GM12878 (cell line): ENCODE measurements at regions not wholly inside any gene's neighbourhood (a gene's known extent, or its start where the extent isn't known, plus 50 kb on each side); places are given as distances from the start of the nearest gene placed in this dataset.

Experiments
- ATAC-seq: fragments of 200-7000 bp; cut with Tn5 transposase; 3 replicates; pipeline ENCODE4 v1.9.1; 2020; ENCODE audit warnings: mild to moderate bottlenecking, moderate library complexity
- BruUV-seq: library from RNA; stranded (reverse); fragments of 400-500 nt; replicated peaks from 2 replicates; lab custom pipeline; 2021; lab: Mats Ljungman, UMichigan
- CTCF ChIA-PET: fragments of 300-600 bp; sonication (Branson Sonifier 250); formaldehyde crosslinking; extraction: SDS; loops from one replicate; lab custom pipeline; 2021; ENCODE audit warnings: inconsistent platforms; lab: Yijun Ruan, JAX
- POLR2A ChIA-PET: fragments of 350-600 bp; formaldehyde crosslinking; extraction: SDS; loops from one replicate; lab custom pipeline; 2021; ENCODE audit warnings: inconsistent platforms; lab: Charles Lee
- RAD21 ChIA-PET: fragments of 300-600 bp; sonication (Branson Sonifier 250); formaldehyde crosslinking; loops from one replicate; lab custom pipeline; 2023; ENCODE audit warnings: antibody characterized with exemption; ENCODE audit not compliant: unreplicated experiment; lab: Charles Lee
- SMC1A ChIA-PET: fragments of 300-600 bp; sonication (Branson Sonifier 250); formaldehyde crosslinking; loops from one replicate; lab custom pipeline; 2023; ENCODE audit not compliant: unreplicated experiment, uncharacterized antibody; lab: Charles Lee
- DNase-seq: peaks from one replicate; pipeline ENCODE4 v3.0.0-alpha.2; 2011; ENCODE audit warnings: low read depth, low spot score
- FAIRE-seq: peaks from 3 replicates; lab custom pipeline; 2011; peaks lifted over from hg19 to GRCh38; lab: Jason Lieb, UNC
- H2AFZ ChIP-seq: 2 replicates; pipeline ENCODE4 v1.6.0; 2011; ENCODE audit warnings: low read depth, low read length, control low read depth; ENCODE audit not compliant: control insufficient read depth
- H3K27ac ChIP-seq: 2 replicates; pipeline ENCODE4 v1.5.1; 2011; ENCODE audit warnings: control low read depth; ENCODE audit not compliant: control insufficient read depth, insufficient read depth
- H3K27me3 ChIP-seq, 2 experiments: replicated peaks in 1 of 2; 2 replicates each; pipeline versions ENCODE4 v1.6.0 to v1.6.1; 2011; ENCODE audit warnings: low read length in 1 of 2; ENCODE audit not compliant: control insufficient read depth in 2 of 2, insufficient read depth in 2 of 2
- H3K36me3 ChIP-seq, 2 experiments: 2 replicates each; pipeline ENCODE4 v1.5.1; 2011; ENCODE audit warnings: low read length in 1 of 2; ENCODE audit not compliant: control insufficient read depth in 2 of 2, insufficient read depth in 2 of 2
- H3K4me1 ChIP-seq: 2 replicates; pipeline ENCODE4 v1.6.1; 2011; ENCODE audit warnings: mild to moderate bottlenecking, low read length, moderate library complexity, mixed read lengths; ENCODE audit not compliant: control insufficient read depth, insufficient read depth
- H3K4me2 ChIP-seq: 2 replicates; pipeline ENCODE4 v1.6.0; 2011; ENCODE audit warnings: control low read depth; ENCODE audit not compliant: control insufficient read depth, insufficient read depth
- H3K4me3 ChIP-seq: fragments of 200-600 bp; sonication (generic); 2 replicates; pipeline ENCODE4 v1.5.1; 2016
- H3K79me2 ChIP-seq: 2 replicates; pipeline ENCODE4 v1.6.0; 2011; ENCODE audit warnings: low read length; ENCODE audit not compliant: control insufficient read depth, insufficient read depth
- H3K9ac ChIP-seq: 2 replicates; pipeline ENCODE4 v1.8.0; 2011; ENCODE audit warnings: low read length, control low read depth, mixed read lengths; ENCODE audit not compliant: control insufficient read depth, insufficient read depth
- H3K9me3 ChIP-seq: replicated peaks from 3 replicates; pipeline ENCODE4 v1.5.1; 2011; ENCODE audit warnings: mild to moderate bottlenecking, low read length; ENCODE audit not compliant: control insufficient read depth, insufficient read depth
- H4K20me1 ChIP-seq: 2 replicates; pipeline ENCODE4 v1.6.0; 2011; ENCODE audit not compliant: control insufficient read depth, insufficient read depth
- BMI1 ChIP-seq: fragments of 450-650 bp; IDR thresholded peaks from 2 replicates; pipeline ENCODE4 v1.6.1; 2016; ENCODE audit warnings: mild to moderate bottlenecking, moderate library complexity, borderline replicate concordance
- CBX5 ChIP-seq: sonication (generic); IDR thresholded peaks from 2 replicates; pipeline ENCODE4 v1.6.1; 2016; ENCODE audit warnings: low read depth, moderate library complexity, mild to moderate bottlenecking, inconsistent platforms
- CHD1 ChIP-seq: IDR thresholded peaks from 2 replicates; pipeline ENCODE4 v1.6.1; 2012; ENCODE audit warnings: low read depth, low read length, improper control_type of control experiment
- DPF2 ChIP-seq: fragments of 450-650 bp; IDR thresholded peaks from 2 replicates; pipeline ENCODE4 v1.6.1; 2017; ENCODE audit warnings: mild to moderate bottlenecking
- E2F8 ChIP-seq: fragments of 450-650 bp; IDR thresholded peaks from 2 replicates; pipeline ENCODE4 v1.6.1; 2018; ENCODE audit warnings: mild to moderate bottlenecking, low read depth, moderate library complexity; ENCODE audit not compliant: partially characterized antibody
- MTA3 ChIP-seq: IDR thresholded peaks from 2 replicates; pipeline ENCODE4 v1.6.1; 2012; ENCODE audit warnings: low read length, inconsistent platforms, borderline replicate concordance
- PAX5 ChIP-seq: IDR thresholded peaks from 2 replicates; pipeline ENCODE4 v1.6.1; 2011; ENCODE audit warnings: low read depth, low read length, borderline replicate concordance
- PBX3 ChIP-seq: IDR thresholded peaks from 2 replicates; pipeline ENCODE4 v1.6.1; 2011; ENCODE audit warnings: mild to moderate bottlenecking, low read depth, low read length, moderate library complexity; ENCODE audit not compliant: insufficient replicate concordance
- PKNOX1 ChIP-seq: fragments of 450-650 bp; IDR thresholded peaks from 2 replicates; pipeline ENCODE4 v1.6.1; 2016; ENCODE audit warnings: mild to moderate bottlenecking
- RBBP5 ChIP-seq: fragments of 200-600 bp; sonication (generic); conservative IDR thresholded peaks from 2 replicates; pipeline ENCODE4 v1.6.1; 2016
- RFX5 ChIP-seq: IDR thresholded peaks from 2 replicates; pipeline ENCODE4 v1.6.1; 2011; ENCODE audit warnings: low read depth, low read length, improper control_type of control experiment
- SMARCA5 ChIP-seq: fragments of 450-650 bp; IDR thresholded peaks from 2 replicates; pipeline ENCODE4 v1.6.1; 2017; ENCODE audit warnings: mild to moderate bottlenecking
- SPI1 ChIP-seq: IDR thresholded peaks from 2 replicates; pipeline ENCODE4 v1.6.1; 2011; ENCODE audit warnings: low read depth, mild to moderate bottlenecking, low read length, moderate library complexity, borderline replicate concordance; ENCODE audit not compliant: insufficient read depth
- YBX1 ChIP-seq: fragments of 450-650 bp; IDR thresholded peaks from 2 replicates; pipeline ENCODE4 v1.6.1; 2016; ENCODE audit warnings: antibody characterized with exemption
- YY1 ChIP-seq: IDR thresholded peaks from 2 replicates; pipeline ENCODE4 v1.6.1; 2011; ENCODE audit warnings: low read depth, mild to moderate bottlenecking, low read length
- ZBTB11 ChIP-seq: fragments of 450-650 bp; formaldehyde crosslinking; IDR thresholded peaks from 2 replicates; pipeline ENCODE4 v1.5.0; 2022; ENCODE audit warnings: mild to moderate bottlenecking, missing genetic modification characterization
- ZNF217 ChIP-seq: fragments of 450-650 bp; IDR thresholded peaks from 2 replicates; pipeline ENCODE4 v1.6.1; 2017; ENCODE audit warnings: antibody characterized with exemption, mild to moderate bottlenecking
- WGBS: methylation state at CpG from one replicate; pipeline ENCODE4 v1.1.6; 2016; ENCODE audit warnings: low lambda C conversion rate; ENCODE audit not compliant: insufficient replicate concordance, insufficient coverage; ENCODE audit errors: missing lambda C conversion rate; 5-methylcytosine and 5-hydroxymethylcytosine counted together
- in situ Hi-C: fragments of 300-500 bp; cut with MboI; formaldehyde crosslinking; loops from 9 replicates; pipeline ENCODE4 v1.14.3; 2018; ENCODE audit warnings: mixed read lengths
- intact Hi-C: fragments of 100-400 bp; cut with micrococcal nuclease; formaldehyde crosslinking; loops from one replicate; pipeline ENCODE4 v1.14.2; 2022; ENCODE audit not compliant: unreplicated experiment

GRCh38 chr12:19647806-19648556 is 208.7 kb downstream of the AEBP2 start:
- RAD21 ChIA-PET = no interaction called here
- FAIRE-seq (no peak), ATAC-seq (peak; percentile 40; the same call in 2 of the 3 replicates), DNase-seq (no peak)
- in situ Hi-C loops (no loop called here), intact Hi-C loops (no loop called here)
- no peaks in the 10 kb centered on the region for H3K36me3 ChIP-seq
- H3K4me2 ChIP-seq = no peak overlapping the region
- no TSS peak for BruUV-seq
- H3K4me3 ChIP-seq = no peak overlapping the region
- WGBS = 25% methylated on average over 8 of the region's 8 CpGs
- H3K9me3 ChIP-seq = peaks cover 3% of the 10 kb centered on the region; the same call in 2 of the 3 replicates
- CTCF ChIA-PET = no interaction called here
- no peaks in the 10 kb centered on the region for H4K20me1 ChIP-seq
- H3K27me3 ChIP-seq = no peaks in the 10 kb centered on the region
- no peak overlapping the region for H3K27ac ChIP-seq
- no peak overlapping the region for H3K9ac ChIP-seq
- SMC1A ChIA-PET = interaction anchor here (0.6 kb wide), 1 partner anchor 716 kb away, joined by 3 read pairs; no protein-coding TSS in a partner anchor
- no peak overlapping the region for H2AFZ ChIP-seq
- POLR2A ChIA-PET = no interaction called here
- H3K4me1 ChIP-seq = no peaks in the 10 kb centered on the region
- H3K79me2 ChIP-seq = no peaks in the 10 kb centered on the region
- TF ChIP-seq SMARCA5 = no peak
- no peak for TF ChIP-seq PKNOX1
- TF ChIP-seq RFX5 = no peak
- no peak for TF ChIP-seq ZBTB11 (CRISPR knock-in tag)
- no peak for TF ChIP-seq MTA3
- TF ChIP-seq BMI1 = no peak
- peak; percentile 76; the same call in 1 of the 2 replicates for TF ChIP-seq SPI1
- TF ChIP-seq DPF2 = no peak
- TF ChIP-seq CBX5 = no peak
- TF ChIP-seq E2F8 = no peak
- TF ChIP-seq PBX3 = peak; percentile 21
- TF ChIP-seq PAX5 = no peak
- no peak for TF ChIP-seq YBX1
- TF ChIP-seq ZNF217 = no peak
- no peak for TF ChIP-seq RBBP5
- TF ChIP-seq YY1 = 0 out of 2 replicates have a peak, but pooled peaks have one; percentile 28
- TF ChIP-seq CHD1 = no peak
